ENCODE measurements at regions not wholly inside any gene's neighbourhood (a gene's known extent, or its start where the extent isn't known, plus 50 kb on each side); places are given as distances from the start of the nearest gene placed in this dataset.

DNA sequence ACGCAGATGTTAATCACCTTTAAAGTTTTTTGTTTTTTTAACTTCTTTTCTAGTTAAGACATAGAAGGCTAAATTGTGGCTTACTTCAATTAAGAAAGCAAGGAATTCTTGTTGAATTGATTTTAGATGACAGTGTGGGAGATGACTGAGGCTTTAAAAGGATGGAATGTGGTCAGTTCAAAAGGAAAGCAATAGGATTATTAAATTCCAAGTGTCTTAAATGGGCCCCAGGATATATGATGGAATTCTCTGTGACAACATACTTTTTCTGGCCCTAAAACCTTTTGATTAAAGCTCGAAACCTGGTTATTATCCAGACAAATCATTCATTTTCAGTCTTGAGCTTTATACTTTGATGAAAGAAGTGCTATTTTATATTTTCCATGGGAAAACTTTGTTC is 179.0 kb upstream of the TMEFF2 start:
- Histone ChIP-seq H3K4me3 (ENCODE audit: low read depth in 1 of 2, low read length in 1 of 2) (no peak overlapping the region), H3K4me1 (ENCODE audit: control insufficient read depth in 1 of 2, insufficient read depth in 1 of 2, low read depth in 1 of 2, low read length in 1 of 2) (no peaks in the 10 kb centered on the region), H3K27me3 (no peaks in the 10 kb centered on the region), H3K36me3 (no peaks in the 10 kb centered on the region), H3K9me3 (no peaks in the 10 kb centered on the region), H3K27ac (no peak overlapping the region)
- TF ChIP-seq, protein P1, sequence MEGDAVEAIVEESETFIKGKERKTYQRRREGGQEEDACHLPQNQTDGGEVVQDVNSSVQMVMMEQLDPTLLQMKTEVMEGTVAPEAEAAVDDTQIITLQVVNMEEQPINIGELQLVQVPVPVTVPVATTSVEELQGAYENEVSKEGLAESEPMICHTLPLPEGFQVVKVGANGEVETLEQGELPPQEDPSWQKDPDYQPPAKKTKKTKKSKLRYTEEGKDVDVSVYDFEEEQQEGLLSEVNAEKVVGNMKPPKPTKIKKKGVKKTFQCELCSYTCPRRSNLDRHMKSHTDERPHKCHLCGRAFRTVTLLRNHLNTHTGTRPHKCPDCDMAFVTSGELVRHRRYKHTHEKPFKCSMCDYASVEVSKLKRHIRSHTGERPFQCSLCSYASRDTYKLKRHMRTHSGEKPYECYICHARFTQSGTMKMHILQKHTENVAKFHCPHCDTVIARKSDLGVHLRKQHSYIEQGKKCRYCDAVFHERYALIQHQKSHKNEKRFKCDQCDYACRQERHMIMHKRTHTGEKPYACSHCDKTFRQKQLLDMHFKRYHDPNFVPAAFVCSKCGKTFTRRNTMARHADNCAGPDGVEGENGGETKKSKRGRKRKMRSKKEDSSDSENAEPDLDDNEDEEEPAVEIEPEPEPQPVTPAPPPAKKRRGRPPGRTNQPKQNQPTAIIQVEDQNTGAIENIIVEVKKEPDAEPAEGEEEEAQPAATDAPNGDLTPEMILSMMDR (IDR thresholded peaks at IDR 0.05), result no peak

DNA sequence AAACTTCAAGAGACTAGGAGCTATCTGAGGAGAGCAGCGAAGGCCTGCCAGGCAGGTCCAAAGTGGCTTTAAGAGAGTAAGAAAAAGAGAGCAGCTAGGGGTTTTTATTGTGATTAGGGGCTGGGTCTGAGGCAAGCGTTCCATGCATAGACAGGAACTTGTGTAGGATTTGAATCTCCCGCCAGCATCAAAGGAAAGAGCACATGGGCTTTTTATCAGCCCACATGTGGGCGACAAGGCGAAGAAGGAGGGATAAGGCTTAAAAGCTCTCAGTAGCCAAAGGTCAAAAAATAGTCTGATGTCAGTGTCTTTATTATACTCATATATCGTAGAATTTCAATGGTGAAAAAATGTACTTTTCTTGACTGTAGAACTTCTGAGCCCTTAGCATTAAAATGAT is 178.5 kb upstream of the TMEFF2 start:
- Histone ChIP-seq H3K27me3 (no peaks in the 10 kb centered on the region), H3K9me3 (no peaks in the 10 kb centered on the region), H3K4me3 (ENCODE audit: low read depth in 1 of 2, low read length in 1 of 2) (no peak overlapping the region), H3K36me3 (no peaks in the 10 kb centered on the region), H3K4me1 (ENCODE audit: control insufficient read depth in 1 of 2, insufficient read depth in 1 of 2, low read depth in 1 of 2, low read length in 1 of 2) (no peaks in the 10 kb centered on the region), H3K27ac (no peak overlapping the region)
- TF ChIP-seq, protein P1 (IDR thresholded peaks at IDR 0.05), result no peak

DNA sequence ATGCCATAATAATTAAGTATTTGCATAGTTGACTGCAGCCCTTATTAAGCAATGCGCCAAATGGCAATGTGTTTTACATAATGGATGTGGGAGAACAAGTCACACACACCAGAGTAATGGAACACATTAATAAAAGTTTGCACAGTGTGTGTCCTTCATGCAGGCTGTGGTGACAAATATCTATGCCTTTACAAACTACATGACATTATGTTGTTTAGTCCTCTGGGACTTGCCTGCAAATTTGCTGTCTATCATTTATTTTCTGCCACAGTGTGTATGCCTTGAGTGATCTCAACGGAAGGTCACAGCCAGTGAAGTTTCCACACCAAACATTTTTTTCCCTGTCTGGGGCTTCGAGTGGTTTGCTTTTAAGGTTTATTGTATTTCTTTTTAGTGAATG is 175.2 kb upstream of the TMEFF2 start:
- Histone ChIP-seq H3K27ac (no peak overlapping the region), H3K9me3 (no peaks in the 10 kb centered on the region), H3K4me3 (ENCODE audit: low read depth in 1 of 2, low read length in 1 of 2) (no peak overlapping the region), H3K4me1 (ENCODE audit: control insufficient read depth in 1 of 2, insufficient read depth in 1 of 2, low read depth in 1 of 2, low read length in 1 of 2) (no peaks in the 10 kb centered on the region), H3K27me3 (no peaks in the 10 kb centered on the region), H3K36me3 (no peaks in the 10 kb centered on the region)
- TF ChIP-seq, protein P1 (IDR thresholded peaks at IDR 0.05), result no peak

DNA sequence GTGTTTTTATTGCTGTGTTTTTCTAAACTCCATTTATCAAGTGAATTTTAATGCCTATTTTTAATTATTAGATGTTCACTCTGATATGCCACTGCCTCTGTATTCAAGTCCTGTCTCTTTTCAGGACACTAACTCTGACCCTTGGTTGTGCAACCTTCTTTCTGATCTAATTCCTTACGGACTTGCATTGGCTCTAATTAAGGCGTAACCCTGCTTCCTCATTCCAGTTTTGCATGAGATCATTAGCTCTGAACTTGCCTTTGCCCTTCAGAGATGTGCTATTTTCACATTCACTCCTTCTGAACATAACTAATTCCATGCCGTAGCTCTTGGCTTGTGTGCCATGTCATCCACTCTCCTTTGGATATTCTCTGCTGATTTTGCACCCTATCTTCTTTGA is 162.5 kb upstream of the TMEFF2 start:
- Histone ChIP-seq H3K36me3 (no peaks in the 10 kb centered on the region), H3K27me3 (no peaks in the 10 kb centered on the region), H3K9me3 (no peaks in the 10 kb centered on the region), H3K4me1 (ENCODE audit: control insufficient read depth in 1 of 2, insufficient read depth in 1 of 2, low read depth in 1 of 2, low read length in 1 of 2) (no peaks in the 10 kb centered on the region), H3K27ac (no peak overlapping the region), H3K4me3 (ENCODE audit: low read depth in 1 of 2, low read length in 1 of 2) (no peak overlapping the region)
- TF ChIP-seq, protein P1 (IDR thresholded peaks at IDR 0.05), result no peak

DNA sequence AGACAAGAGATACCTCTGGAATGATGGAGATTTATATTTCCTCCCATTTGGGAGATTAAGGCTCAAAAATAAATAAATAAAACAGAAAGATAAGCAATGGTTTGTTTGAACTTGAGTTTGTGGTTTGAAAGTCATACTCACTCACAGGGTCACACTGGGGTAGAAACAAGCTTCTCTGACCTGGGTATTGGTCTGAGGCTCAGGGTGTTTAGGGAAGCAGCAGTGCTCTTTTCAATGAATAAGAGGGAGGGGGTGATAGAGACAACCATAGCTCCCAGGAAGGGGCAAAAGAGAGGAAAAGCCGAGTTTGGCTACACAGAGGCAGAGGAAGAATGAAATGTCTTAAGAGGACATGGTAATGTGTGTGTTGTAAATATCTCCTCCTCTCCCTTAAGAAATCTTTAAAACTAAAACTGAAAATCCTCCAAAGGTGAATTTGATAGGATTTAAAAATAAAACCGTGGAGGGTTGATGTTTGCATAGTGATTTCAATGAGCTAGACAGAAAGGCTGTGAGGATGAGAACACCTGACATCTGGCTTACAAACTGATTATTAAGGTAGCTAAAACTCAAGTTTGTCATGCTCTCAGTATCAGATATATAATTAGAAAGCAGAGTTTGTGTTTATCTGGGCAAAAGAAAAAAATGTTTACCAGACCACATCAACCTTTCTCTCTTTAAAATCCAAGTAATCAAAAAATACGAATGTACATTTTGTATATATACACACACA is 159.9 kb upstream of the TMEFF2 start:
- no peak overlapping the region for H3K4me3 ChIP-seq (ENCODE audit: low read depth in 1 of 2, low read length in 1 of 2)
- no peaks in the 10 kb centered on the region for H3K27me3 ChIP-seq
- no peaks in the 10 kb centered on the region for H3K36me3 ChIP-seq
- no peaks in the 10 kb centered on the region for H3K4me1 ChIP-seq (ENCODE audit: control insufficient read depth in 1 of 2, insufficient read depth in 1 of 2, low read depth in 1 of 2, low read length in 1 of 2)
- TF ChIP-seq, protein P1 (IDR thresholded peaks at IDR 0.05), result no peak
- H3K9me3 ChIP-seq, result no peaks in the 10 kb centered on the region
- no peak overlapping the region for H3K27ac ChIP-seq
